K562 (cell line): ENCODE measurements at regions not wholly inside any gene's neighbourhood (a gene's known extent, or its start where the extent isn't known, plus 50 kb on each side); places are given as distances from the start of the nearest gene placed in this dataset.

Source experiments
- ATAC-seq: fragments of 200-7000 bp; cut with Tn5 transposase; 3 replicates; pipeline ENCODE4 v1.9.1; 2020; ENCODE audit warnings: moderate library complexity
- BruUV-seq: library from RNA; stranded (reverse); fragments of 400-500 nt; replicated peaks from 2 replicates; lab custom pipeline; 2021; lab: Mats Ljungman, UMichigan
- CTCF ChIA-PET: fragments of 300-600 bp; formaldehyde crosslinking; extraction: SDS; loops from one replicate; lab custom pipeline; 2021; ENCODE audit warnings: low intra/inter-chr PET ratio; lab: Yijun Ruan, JAX
- POLR2A ChIA-PET: fragments of 300-600, 350-650 bp; sonication (Branson Sonifier 250); formaldehyde crosslinking; extraction: SDS; loops from one replicate; lab custom pipeline; 2021; ENCODE audit warnings: antibody characterized with exemption, inconsistent platforms; lab: Yijun Ruan, JAX
- DNase-seq, 4 experiments: peaks; one replicate each; pipeline versions ENCODE4 v3.0.0 to v3.0.0-alpha.2; 2011 to 2018; ENCODE audit warnings: low spot score in 3 of 4, mixed read lengths in 3 of 4; ENCODE audit errors: extremely low read depth in 1 of 4
- FAIRE-seq: peaks from 2 replicates; lab custom pipeline; 2011; peaks lifted over from hg19 to GRCh38; lab: Jason Lieb, UNC
- H2AFZ ChIP-seq: 2 replicates; pipeline ENCODE4 v1.6.0; 2011; ENCODE audit warnings: low read depth, low read length, control low read depth, inconsistent platforms
- H3K27ac ChIP-seq: fragments of 200-600 bp; 3 replicates; pipeline ENCODE4 v1.8.0; 2011; ENCODE audit warnings: low read depth, mild to moderate bottlenecking, control low read depth, inconsistent platforms, low read length, moderate library complexity, mixed read lengths; ENCODE audit errors: extremely low read depth
- H3K27me3 ChIP-seq, 2 experiments: fragments of 300-600 bp in 1 of 2; 2 replicates in 1 of 2; 3 replicates in 1 of 2; pipeline versions ENCODE4 v1.6.0 to v1.8.0; 2011; ENCODE audit warnings: inconsistent platforms in 2 of 2, low read length in 2 of 2, mild to moderate bottlenecking in 1 of 2, mixed read lengths in 1 of 2, moderate library complexity in 1 of 2; ENCODE audit not compliant: control insufficient read depth in 2 of 2, insufficient read depth in 2 of 2
- H3K36me3 ChIP-seq: fragments of 300-600 bp; 3 replicates; pipeline ENCODE4 v1.8.0; 2011; ENCODE audit warnings: mild to moderate bottlenecking, low read length, inconsistent platforms; ENCODE audit not compliant: control insufficient read depth, insufficient read depth
- H3K4me1 ChIP-seq, 2 experiments: fragments of 200-600 bp in 1 of 2; replicated peaks in 1 of 2; 2 replicates in 1 of 2; 3 replicates in 1 of 2; pipeline versions ENCODE4 v1.5.1 to v1.8.0; 2011; ENCODE audit warnings: inconsistent platforms in 2 of 2, low read length in 2 of 2, mild to moderate bottlenecking in 1 of 2, mixed read lengths in 1 of 2, moderate library complexity in 1 of 2; ENCODE audit not compliant: control insufficient read depth in 2 of 2, insufficient read depth in 2 of 2
- H3K4me2 ChIP-seq: 2 replicates; pipeline ENCODE4 v1.6.1; 2011; ENCODE audit warnings: low read length, control low read depth, inconsistent platforms, mixed read lengths; ENCODE audit not compliant: insufficient read depth
- H3K4me3 ChIP-seq: fragments of 200-600 bp; sonication (generic), shearing (Covaris generic); 2 replicates; pipeline ENCODE4 v1.5.1; 2016; ENCODE audit warnings: control low read depth, inconsistent platforms
- H3K79me2 ChIP-seq: fragments of 200-600 bp; 3 replicates; pipeline ENCODE4 v1.8.0; 2011; ENCODE audit warnings: low read length, inconsistent platforms; ENCODE audit not compliant: control insufficient read depth, insufficient read depth
- H3K9ac ChIP-seq, 2 experiments: 2 replicates each; pipeline versions ENCODE4 v1.6.0 to v1.6.1; 2011; ENCODE audit warnings: low read depth in 2 of 2, low read length in 2 of 2, control low read depth in 1 of 2, inconsistent platforms in 1 of 2, mild to moderate bottlenecking in 1 of 2, mixed read lengths in 1 of 2; ENCODE audit not compliant: insufficient read depth in 1 of 2
- H3K9me1 ChIP-seq: one replicate; pipeline ENCODE4 v1.6.0; 2011; ENCODE audit warnings: inconsistent platforms, mild to moderate bottlenecking, low read length, moderate library complexity; ENCODE audit not compliant: control insufficient read depth, insufficient read depth
- H3K9me3 ChIP-seq: replicated peaks from 2 replicates; pipeline ENCODE4 v1.5.1; 2011; ENCODE audit warnings: low read depth, low read length, inconsistent platforms; ENCODE audit not compliant: control insufficient read depth, insufficient read depth
- H4K20me1 ChIP-seq: replicated peaks from 2 replicates; pipeline ENCODE4 v1.6.1; 2011; ENCODE audit warnings: low read length, inconsistent platforms, mixed read lengths; ENCODE audit not compliant: control insufficient read depth, insufficient read depth
- BDP1 ChIP-seq: IDR thresholded peaks from 3 replicates; pipeline ENCODE4 v1.6.1; 2011; ENCODE audit not compliant: insufficient read length, insufficient read depth
- CBX2 ChIP-seq: fragments of 200-600 bp; sonication (generic); IDR thresholded peaks from one replicate; pipeline ENCODE4 v1.6.1; 2012; ENCODE audit warnings: mild to moderate bottlenecking, low read length, inconsistent platforms; ENCODE audit not compliant: insufficient read depth, poor library complexity, severe bottlenecking
- DDX20 ChIP-seq: fragments of 450-650 bp; IDR thresholded peaks from 2 replicates; pipeline ENCODE4 v1.6.1; 2016; ENCODE audit warnings: missing genetic modification characterization, low read depth, mild to moderate bottlenecking, missing compliant biosample characterization, moderate library complexity
- DMBX1 ChIP-seq: fragments of 250-450 bp; sonication (Bioruptor Pico); IDR thresholded peaks from 2 replicates; pipeline ENCODE4 v1.8.0; 2022; ENCODE audit warnings: inconsistent platforms, mild to moderate bottlenecking, moderate library complexity, borderline replicate concordance
- HSF4 ChIP-seq: fragments of 250-450 bp; sonication (Bioruptor Pico); IDR thresholded peaks from 2 replicates; pipeline ENCODE4 v2.1.2; 2022; ENCODE audit warnings: mild to moderate bottlenecking, moderate library complexity, borderline replicate concordance
- KAT8 ChIP-seq: fragments of 450-650 bp; IDR thresholded peaks from 2 replicates; pipeline ENCODE4 v1.6.1; 2016; ENCODE audit warnings: low read depth, mild to moderate bottlenecking
- NFRKB ChIP-seq: fragments of 450-650 bp; IDR thresholded peaks from 2 replicates; pipeline ENCODE4 v1.6.1; 2016; ENCODE audit warnings: low read depth
- RAD21 ChIP-seq, 2 experiments: fragments of 250-450 bp in 1 of 2; fragments of 450-650 bp in 1 of 2; sonication (Bioruptor Pico) in 1 of 2; formaldehyde crosslinking in 1 of 2; IDR thresholded peaks in 1 of 2; conservative IDR thresholded peaks in 1 of 2; 2 replicates each; pipeline versions ENCODE4 v1.4.0 to v1.8.0; 2020 to 2022; ENCODE audit warnings: mild to moderate bottlenecking in 2 of 2, moderate library complexity in 1 of 2
- SNAPC5 ChIP-seq: fragments of 250-450 bp; sonication (Bioruptor Pico); IDR thresholded peaks from 2 replicates; pipeline ENCODE4 v1.8.0; 2021; ENCODE audit warnings: moderate library complexity, mild to moderate bottlenecking, inconsistent platforms
- U2AF1 ChIP-seq: fragments of 200-400 bp; formaldehyde crosslinking; optimal IDR thresholded peaks from 2 replicates; pipeline ENCODE3; 2017; ENCODE audit warnings: mild to moderate bottlenecking, low read depth, low read length, moderate library complexity
- WGBS: fragments of 100-300 bp; shearing (Covaris generic); methylation state at CpG from one replicate; pipeline ENCODE4 v1.1.6; 2016; ENCODE audit warnings: low coverage, mixed read lengths; ENCODE audit not compliant: insufficient coverage; ENCODE audit errors: missing lambda C conversion rate; 5-methylcytosine and 5-hydroxymethylcytosine counted together
- in situ Hi-C: fragments of 300-500 bp; cut with MboI; formaldehyde crosslinking; loops from 4 replicates; pipeline ENCODE4 v1.15.0; 2018; ENCODE audit warnings: inconsistent platforms, mixed read lengths
- intact Hi-C: fragments of 100-400 bp; cut with micrococcal nuclease; formaldehyde crosslinking; loops from 2 replicates; pipeline ENCODE4 v1.14.2; 2022

GRCh38 chr19:27892500-27892899 lies 1320.5 kb downstream of the UQCRFS1 start (continued):
- no peak for TF ChIP-seq KAT8
- TF ChIP-seq HSF4 = no peak
- no peak for TF ChIP-seq SNAPC5 (CRISPR knock-in tag)
- TF ChIP-seq DMBX1 (CRISPR knock-in tag) = no peak
- TF ChIP-seq DDX20 (tag) = no peak
- no peak for TF ChIP-seq BDP1
- no peak for TF ChIP-seq U2AF1

GRCh38 chr19:27891411-27891810 lies 1321.5 kb downstream of the UQCRFS1 start:
- FAIRE-seq = no peak
- TF ChIP-seq RAD21 (CRISPR knock-in tag; conservative IDR thresholded peaks at IDR 0.05 in 1 of 2, IDR thresholded peaks at IDR 0.05 in 1 of 2) = no peak
- no peak for TF ChIP-seq NFRKB
- TF ChIP-seq CBX2 = no peak
- TF ChIP-seq, all 486 proteins: peak for 0
- WGBS = 0% methylated on average over 4 of the region's 4 CpGs
- DNase-seq (no peak), ATAC-seq (no peak)
- no peaks in the 10 kb centered on the region for H3K9me1 ChIP-seq
- H3K4me1 ChIP-seq = no peaks in the 10 kb centered on the region
- no peak overlapping the region for H3K27ac ChIP-seq
- H3K9ac ChIP-seq = no peak overlapping the region
- no peaks in the 10 kb centered on the region for H3K27me3 ChIP-seq
- no peaks in the 10 kb centered on the region for H3K79me2 ChIP-seq
- ChIA-PET CTCF (no interaction called here), POLR2A (no interaction called here)
- no TSS peak for BruUV-seq
- intact Hi-C loops = no loop called here
- H3K4me3 ChIP-seq = no peak overlapping the region
- no peak overlapping the region for H2AFZ ChIP-seq
- H4K20me1 ChIP-seq = no peaks in the 10 kb centered on the region
- in situ Hi-C loops = no loop called here
- no peaks in the 10 kb centered on the region for H3K36me3 ChIP-seq
- no peaks in the 10 kb centered on the region for H3K9me3 ChIP-seq
- no peak overlapping the region for H3K4me2 ChIP-seq
